MM.1S (cell line): ENCODE measurements at regions not wholly inside any gene's neighbourhood (a gene's known extent, or its start where the extent isn't known, plus 50 kb on each side); places are given as distances from the start of the nearest gene placed in this dataset.

Source experiments
- DNase-seq: peaks from one replicate; pipeline ENCODE4 v3.0.0-alpha.2; 2015
- H2AFZ ChIP-seq: fragments of 300-600 bp; sonication (generic); 2 replicates; pipeline ENCODE4 v1.6.0; 2016; ENCODE audit warnings: antibody characterized with exemption, low read length
- H3F3A ChIP-seq: fragments of 300-600 bp; sonication (generic); 2 replicates; pipeline ENCODE4 v1.6.1; 2016; ENCODE audit warnings: mild to moderate bottlenecking, antibody characterized with exemption, low read length, moderate library complexity, mixed read lengths; ENCODE audit not compliant: insufficient read depth
- H3K27ac ChIP-seq: fragments of 300-600 bp; sonication (generic); 2 replicates; pipeline ENCODE4 v1.5.1; 2016; ENCODE audit warnings: mild to moderate bottlenecking, low read length
- H3K27me3 ChIP-seq: fragments of 300-600 bp; sonication (generic); replicated peaks from 2 replicates; pipeline ENCODE4 v1.6.0; 2016; ENCODE audit warnings: low read length; ENCODE audit not compliant: insufficient read depth
- H3K36me3 ChIP-seq: fragments of 300-600 bp; sonication (generic); replicated peaks from 2 replicates; pipeline ENCODE4 v1.6.1; 2016; ENCODE audit warnings: mild to moderate bottlenecking, low read length, mixed read lengths; ENCODE audit not compliant: insufficient read depth
- H3K4me1 ChIP-seq: fragments of 300-600 bp; sonication (generic); 2 replicates; pipeline ENCODE4 v1.6.1; 2016; ENCODE audit warnings: low read length, mixed read lengths
- H3K4me2 ChIP-seq: fragments of 300-600 bp; sonication (generic); 2 replicates; pipeline ENCODE4 v1.6.0; 2016; ENCODE audit warnings: low read depth, low read length
- H3K4me3 ChIP-seq: fragments of 300-600 bp; sonication (generic); 2 replicates; pipeline ENCODE4 v1.5.1; 2016; ENCODE audit warnings: low read length, mixed read lengths
- H3K79me2 ChIP-seq: fragments of 300-600 bp; sonication (generic); 2 replicates; pipeline ENCODE4 v1.6.1; 2016; ENCODE audit warnings: mixed run types, low read length, mixed read lengths
- H3K9ac ChIP-seq: fragments of 300-600 bp; sonication (generic); 2 replicates; pipeline ENCODE4 v1.6.1; 2016; ENCODE audit warnings: low read length, mixed read lengths
- H3K9me2 ChIP-seq: fragments of 300-600 bp; sonication (generic); replicated peaks from 2 replicates; pipeline ENCODE4 v1.6.1; 2016; ENCODE audit warnings: mild to moderate bottlenecking, low read length, mixed read lengths; ENCODE audit not compliant: insufficient read depth
- H3K9me3 ChIP-seq: fragments of 300-600 bp; sonication (generic); replicated peaks from 2 replicates; pipeline ENCODE4 v1.6.1; 2016; ENCODE audit warnings: mild to moderate bottlenecking, low read length, mixed read lengths; ENCODE audit not compliant: insufficient read depth
- H4K20me1 ChIP-seq: fragments of 300-600 bp; sonication (generic); 2 replicates; pipeline ENCODE4 v1.6.1; 2016; ENCODE audit warnings: mild to moderate bottlenecking, low read length, moderate library complexity, mixed read lengths; ENCODE audit not compliant: insufficient read depth
- CTCF ChIP-seq: fragments of 300-600 bp; sonication (generic); IDR thresholded peaks from 2 replicates; pipeline ENCODE4 v1.5.1; 2016; ENCODE audit warnings: antibody characterized with exemption, low read length, mixed read lengths
- EZH2 ChIP-seq: fragments of 300-600 bp; sonication (generic); optimal IDR thresholded peaks from 2 replicates; pipeline ENCODE3; 2017; ENCODE audit warnings: low read depth, mild to moderate bottlenecking, antibody characterized with exemption, low read length, mixed read lengths
- EZH2phosphoT487 ChIP-seq: fragments of 300-600 bp; sonication (generic); IDR thresholded peaks from 2 replicates; pipeline ENCODE4 v1.6.1; 2018; ENCODE audit warnings: antibody characterized with exemption, low read length

DNA sequence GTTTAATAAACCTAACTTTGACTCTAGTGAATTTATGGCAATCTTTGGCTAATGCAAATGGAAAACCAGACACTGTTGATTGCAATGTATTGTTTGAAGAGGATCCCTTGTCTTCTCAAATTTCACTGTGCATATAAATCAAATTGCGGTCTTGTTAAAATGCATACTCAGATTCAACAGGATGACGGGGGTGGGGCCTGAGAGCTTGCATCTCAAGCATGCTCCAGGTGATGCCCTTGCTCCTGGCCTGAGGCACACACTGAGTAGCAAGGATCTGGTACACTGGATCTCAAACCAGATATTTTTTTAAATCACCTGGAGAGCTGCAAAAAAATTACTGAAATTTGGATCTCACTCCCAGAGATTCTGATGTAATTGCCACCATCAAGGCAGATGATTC, 463.7 kb downstream of the DNAH5 start:
- Histone ChIP-seq H3F3A (no peaks in the 10 kb centered on the region), H3K9me2 (no peaks in the 10 kb centered on the region), H2AFZ (no peak overlapping the region), H3K36me3 (no peaks in the 10 kb centered on the region), H3K4me3 (no peak overlapping the region), H3K4me1 (no peaks in the 10 kb centered on the region), H3K4me2 (no peak overlapping the region), H4K20me1 (no peaks in the 10 kb centered on the region), H3K9ac (no peak overlapping the region), H3K9me3 (no peaks in the 10 kb centered on the region), H3K27me3 (no peaks in the 10 kb centered on the region), H3K79me2 (no peaks in the 10 kb centered on the region), H3K27ac (no peak overlapping the region)
- TF ChIP-seq EZH2phosphoT487 (no peak), CTCF (no peak), EZH2 (no peak)
- DNase-seq, result no peak

- Histone ChIP-seq H3K9me2 (no peaks in the 10 kb centered on the region), H3K4me2 (no peak overlapping the region)
Observed at GRCh38 chr5:13478831-13479465, 465.5 kb downstream of the DNAH5 start.

GRCh38 chr5:13477118-13477737, 467.3 kb downstream of the DNAH5 start:
- DNase-seq, result no peak
- H3K27ac ChIP-seq, result no peak overlapping the region
- no peak overlapping the region for H2AFZ ChIP-seq
- no peaks in the 10 kb centered on the region for H3K9me2 ChIP-seq
- H3K4me1 ChIP-seq, result no peaks in the 10 kb centered on the region
- TF ChIP-seq EZH2, result no peak
- no peak for TF ChIP-seq CTCF
- no peak for TF ChIP-seq EZH2phosphoT487
- no peak overlapping the region for H3K4me2 ChIP-seq
- no peaks in the 10 kb centered on the region for H4K20me1 ChIP-seq
- H3K27me3 ChIP-seq, result no peaks in the 10 kb centered on the region
- H3K4me3 ChIP-seq, result no peak overlapping the region
- H3K79me2 ChIP-seq, result no peaks in the 10 kb centered on the region
- H3K9ac ChIP-seq, result no peak overlapping the region
- H3F3A ChIP-seq, result no peaks in the 10 kb centered on the region
- H3K36me3 ChIP-seq, result no peaks in the 10 kb centered on the region
- no peaks in the 10 kb centered on the region for H3K9me3 ChIP-seq

More at GRCh38 chr5:13478831-13479465, 465.5 kb downstream of the DNAH5 start:
- no peaks in the 10 kb centered on the region for H3K79me2 ChIP-seq
- no peak overlapping the region for H3K4me3 ChIP-seq
- H3K27ac ChIP-seq, result no peak overlapping the region
- TF ChIP-seq EZH2phosphoT487 (no peak), CTCF (peak; percentile 62)
- no peaks in the 10 kb centered on the region for H3K36me3 ChIP-seq
- H3K27me3 ChIP-seq, result no peaks in the 10 kb centered on the region
- H3K9me3 ChIP-seq, result no peaks in the 10 kb centered on the region
- no peaks in the 10 kb centered on the region for H4K20me1 ChIP-seq
- no peak overlapping the region for H3K9ac ChIP-seq
- DNase-seq, result peak; percentile 54
- 0 out of 2 replicates have a peak overlapping the region, but pooled peaks have one; percentile 20 for H2AFZ ChIP-seq
- no peaks in the 10 kb centered on the region for H3F3A ChIP-seq
- H3K4me1 ChIP-seq, result no peaks in the 10 kb centered on the region
